ENCODE measurements at regions not wholly inside any gene's neighbourhood (a gene's known extent, or its start where the extent isn't known, plus 50 kb on each side); places are given as distances from the start of the nearest gene placed in this dataset.
"Not testable (repeated sequence)": the region's sequence is repeated elsewhere in the genome, so short reads cannot be mapped to it uniquely, and the experiment has no call there.

GRCh38 chr15:75792236-75792635 is 51.0 kb upstream of the UBE2Q2 start:
- not testable (repeated sequence) for DNase-seq

GRCh38 chr15:75791337-75791713 is 51.9 kb upstream of the UBE2Q2 start:
- DNase-seq, result no peak

- no peak for DNase-seq
Measured at GRCh38 chr15:75790631-75791336, 52.5 kb upstream of the UBE2Q2 start.

- no peak for DNase-seq
Measured at GRCh38 chr15:75786575-75786947, 56.7 kb upstream of the UBE2Q2 start.

- DNase-seq, result peak; percentile 11
Measured at GRCh38 chr15:75785771-75786574, 57.3 kb upstream of the UBE2Q2 start.

GRCh38 chr15:75784511-75785480 is 58.5 kb upstream of the UBE2Q2 start:
- not testable (repeated sequence) for DNase-seq

- not testable (repeated sequence) for DNase-seq
Measured at GRCh38 chr15:75783566-75783965, 59.7 kb upstream of the UBE2Q2 start.

- DNase-seq, result no peak
Measured at GRCh38 chr15:75782926-75783325, 60.3 kb upstream of the UBE2Q2 start.

- DNase-seq, result not testable (repeated sequence)
Measured at GRCh38 chr15:75780995-75781394, 62.3 kb upstream of the UBE2Q2 start.

- no peak for DNase-seq
Measured at GRCh38 chr15:75779504-75779903, 63.7 kb upstream of the UBE2Q2 start.

- DNase-seq, result not testable (repeated sequence)
Measured at GRCh38 chr15:75776871-75777610, 64.4 kb upstream of the CSPG4 start.

GRCh38 chr15:75776065-75776423 is 63.4 kb upstream of the CSPG4 start:
- no peak for DNase-seq

GRCh38 chr15:75775296-75776064 is 62.8 kb upstream of the CSPG4 start:
- DNase-seq, result no peak

- not testable (repeated sequence) for DNase-seq
Measured at GRCh38 chr15:75773974-75774373, 61.3 kb upstream of the CSPG4 start.

- DNase-seq, result not testable (repeated sequence)
Measured at GRCh38 chr15:75771054-75771453, 58.4 kb upstream of the CSPG4 start.

GRCh38 chr15:75770131-75770530 is 57.5 kb upstream of the CSPG4 start:
- DNase-seq, result no peak

GRCh38 chr15:75768526-75768925 is 55.9 kb upstream of the CSPG4 start:
- not testable (repeated sequence) for DNase-seq

- DNase-seq, result not testable (repeated sequence)
Measured at GRCh38 chr15:75765551-75766305, 53.1 kb upstream of the CSPG4 start.

GRCh38 chr15:75764845-75765550 is 52.4 kb upstream of the CSPG4 start:
- not testable (repeated sequence) for DNase-seq

Measured in CD4-positive, alpha-beta T cell treated with Interleukin-17A for 4 hours (primary cell).